Endothelial cell of hepatic sinusoid (primary cell): ENCODE measurements at regions not wholly inside any gene's neighbourhood (a gene's known extent, or its start where the extent isn't known, plus 50 kb on each side); places are given as distances from the start of the nearest gene placed in this dataset.
"Not testable (repeated sequence)": the region's sequence is repeated elsewhere in the genome, so short reads cannot be mapped to it uniquely, and the experiment has no call there.

Experiments
- in situ Hi-C: cut with HindIII; loops from 2 replicates; pipeline ENCODE4 v1.10.0; 2017; ENCODE audit warnings: low sequenced_read_pairs

DNA sequence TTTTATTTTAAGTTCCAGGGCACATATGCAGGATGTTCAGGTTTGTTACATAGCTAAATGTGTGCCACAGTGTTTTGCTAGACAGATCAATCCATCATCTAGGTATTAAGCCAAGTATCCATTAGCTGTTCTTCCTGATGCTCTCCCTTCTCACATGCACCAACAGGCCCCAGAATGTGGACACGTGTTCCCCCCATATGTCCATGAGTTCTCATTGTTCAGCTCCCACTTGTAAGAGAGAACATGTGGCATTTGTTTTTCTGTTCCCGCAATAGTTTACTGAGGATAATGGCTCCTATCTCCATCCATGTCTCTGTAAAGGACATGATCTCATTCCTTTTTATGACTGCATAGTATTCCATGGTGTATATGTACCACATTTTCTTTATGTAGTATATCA lies 374.8 kb upstream of the FAT1 start:
- in situ Hi-C loops = no loop called here

DNA sequence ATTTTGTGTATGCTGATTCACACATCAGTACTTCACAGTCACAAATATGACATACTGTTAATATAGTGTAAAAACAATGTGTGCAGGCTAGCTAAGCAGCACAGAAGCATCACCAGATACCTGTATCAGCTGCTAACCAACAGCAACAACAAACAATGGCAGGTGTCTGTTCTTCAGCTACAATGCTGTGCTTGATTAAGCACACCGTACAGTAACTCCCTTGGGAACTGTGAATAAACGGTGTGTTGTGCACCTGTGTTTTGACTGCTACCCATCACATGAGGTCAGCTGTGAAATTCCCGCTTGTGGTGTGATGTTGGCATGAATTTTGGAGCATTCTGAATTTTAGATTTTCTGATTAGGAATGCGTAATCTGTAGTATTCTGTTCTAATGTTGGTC lies 379.7 kb upstream of the FAT1 start:
- in situ Hi-C loops = loop anchor here (5.0 kb wide), 1 partner anchor 34 kb away; no protein-coding TSS in a partner anchor

DNA sequence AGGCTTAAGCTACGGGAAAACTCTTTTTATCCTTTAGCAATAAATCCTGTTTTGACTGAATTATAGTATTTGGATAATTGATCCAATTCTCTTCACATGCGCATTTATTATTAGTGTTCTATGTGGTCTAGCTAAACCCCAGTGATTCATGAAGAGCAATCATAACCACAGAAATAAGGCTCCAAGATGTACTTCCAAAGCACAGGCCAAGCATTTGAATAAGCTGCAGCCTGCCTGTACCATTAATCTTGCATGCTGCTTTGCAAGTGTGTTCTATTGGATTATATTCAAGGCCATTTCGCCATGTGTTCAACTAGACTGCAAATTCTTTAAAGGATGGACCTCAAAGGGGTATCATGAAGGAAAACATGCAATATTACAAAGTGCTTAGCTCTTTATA lies 385.2 kb upstream of the FAT1 start:
- in situ Hi-C loops = no loop called here

DNA sequence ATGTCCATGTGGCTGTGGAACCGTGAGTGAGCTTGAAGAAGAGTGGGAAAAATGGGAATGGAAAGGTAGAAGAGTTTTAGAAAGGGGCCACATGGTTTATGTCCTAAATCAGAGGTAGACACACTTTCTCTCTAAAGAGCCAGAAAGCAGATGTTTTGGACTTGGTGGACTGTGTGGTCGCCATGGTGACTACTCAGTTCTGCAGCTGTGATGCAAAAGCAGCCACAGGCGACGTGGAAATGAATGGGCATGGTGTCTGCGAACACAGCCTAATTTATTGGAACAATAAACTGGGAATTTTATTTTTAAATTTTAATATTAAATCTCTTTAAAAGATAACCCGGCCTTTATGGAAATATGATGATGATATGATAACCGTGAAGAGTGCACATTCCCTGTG lies 386.0 kb upstream of the FAT1 start:
- in situ Hi-C loops = no loop called here

DNA sequence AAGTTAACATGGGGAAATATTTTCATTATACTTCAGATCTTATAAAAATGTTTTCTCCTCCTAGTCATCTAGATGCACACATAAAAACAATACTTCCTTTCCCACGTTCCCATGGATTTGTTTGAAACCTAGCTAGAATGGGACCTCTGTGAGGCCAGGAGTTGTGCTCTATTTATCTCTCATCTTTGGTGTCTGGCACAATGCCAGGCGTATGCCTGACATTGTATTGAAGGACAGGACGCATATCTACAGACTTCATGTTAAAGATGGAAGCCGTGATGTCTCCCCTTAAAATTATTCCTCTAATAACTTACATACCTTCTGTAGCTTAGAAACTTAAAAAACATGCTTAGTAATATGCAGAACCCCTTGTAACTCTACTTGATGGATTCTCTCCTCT lies 394.5 kb upstream of the FAT1 start:
- in situ Hi-C loops = no loop called here

DNA sequence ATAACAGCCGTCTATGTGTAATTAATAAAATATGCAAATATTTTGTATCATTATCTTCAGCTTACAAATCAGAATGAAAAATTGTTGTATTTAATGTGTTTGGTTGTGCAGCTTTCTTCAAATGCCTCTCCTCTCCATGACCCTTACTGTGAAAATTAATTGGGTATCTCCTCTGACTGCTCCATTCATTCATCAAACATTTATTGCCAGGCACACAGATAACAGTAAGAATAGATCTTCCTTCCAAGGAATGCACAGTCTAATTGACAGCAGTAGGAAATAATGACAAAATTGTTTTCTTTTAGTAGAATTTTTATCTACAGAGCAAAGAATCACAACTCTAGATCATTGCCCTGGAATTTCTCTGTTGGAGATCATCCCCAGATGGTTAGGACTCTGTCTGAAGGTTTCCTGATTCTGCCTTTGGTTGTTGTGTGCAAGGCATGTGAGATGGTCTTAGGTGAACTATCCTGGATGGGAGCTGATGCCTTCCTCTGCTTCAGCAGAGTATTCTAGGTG lies 395.0 kb upstream of the FAT1 start:
- in situ Hi-C loops = no loop called here

DNA sequence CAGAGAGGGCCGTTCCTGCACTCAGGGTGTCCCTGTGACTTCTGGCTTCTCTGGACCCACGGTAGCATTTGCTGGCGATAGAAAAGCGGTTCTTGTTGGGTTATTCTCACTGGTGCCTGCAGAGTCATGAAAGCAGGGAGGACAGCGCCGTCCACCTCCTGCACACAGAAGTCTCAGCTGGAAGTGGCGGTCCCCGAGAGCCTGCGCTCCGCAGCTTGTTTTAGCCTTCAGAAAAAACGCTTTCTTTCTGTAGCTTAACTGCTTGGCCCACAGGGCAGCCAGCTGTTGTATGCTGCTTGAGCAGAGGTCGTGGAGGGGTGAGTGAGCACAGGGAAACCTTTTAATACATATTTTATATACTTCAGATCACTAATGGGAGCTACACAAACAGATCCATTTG lies 400.7 kb upstream of the FAT1 start:
- in situ Hi-C loops = no loop called here

DNA sequence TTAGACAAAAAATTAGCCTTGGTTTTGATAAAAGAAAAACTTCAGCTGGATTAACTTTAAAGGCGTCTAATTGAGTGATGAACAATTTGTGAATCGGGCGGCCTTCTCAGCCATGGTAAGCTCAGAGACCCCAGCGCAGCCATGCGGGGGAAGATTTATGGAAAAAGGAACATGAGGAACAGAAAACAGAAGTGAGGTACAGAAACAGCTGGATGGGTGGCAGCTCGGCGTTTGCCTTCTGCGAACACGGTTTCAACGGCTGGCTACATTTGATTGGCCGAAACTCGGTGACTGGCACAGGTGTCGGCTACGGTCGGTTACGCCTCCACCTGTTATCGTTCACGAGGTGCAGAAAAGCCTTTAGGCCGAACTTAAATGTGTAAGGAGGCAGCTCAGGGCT lies 401.4 kb upstream of the FAT1 start:
- in situ Hi-C loops = no loop called here

DNA sequence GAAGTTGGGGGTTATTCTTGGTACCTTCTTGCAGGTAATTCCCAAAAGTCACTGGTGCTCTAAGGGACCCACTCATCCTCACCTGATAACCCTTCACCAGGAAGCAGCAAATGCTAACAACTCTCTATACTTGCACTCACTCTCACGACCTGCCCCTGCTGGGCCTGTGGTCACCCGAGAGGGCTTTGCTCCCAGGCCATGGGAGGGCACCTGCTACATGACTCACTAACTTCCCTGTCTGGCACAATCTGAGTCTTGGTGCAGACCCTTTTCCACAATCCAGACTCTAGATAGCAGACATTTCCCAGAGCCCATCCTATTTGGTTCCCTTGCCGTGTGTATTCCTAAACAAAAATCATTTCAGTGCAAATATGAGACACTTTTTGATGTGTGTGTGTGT lies 403.8 kb upstream of the FAT1 start:
- in situ Hi-C loops = no loop called here

DNA sequence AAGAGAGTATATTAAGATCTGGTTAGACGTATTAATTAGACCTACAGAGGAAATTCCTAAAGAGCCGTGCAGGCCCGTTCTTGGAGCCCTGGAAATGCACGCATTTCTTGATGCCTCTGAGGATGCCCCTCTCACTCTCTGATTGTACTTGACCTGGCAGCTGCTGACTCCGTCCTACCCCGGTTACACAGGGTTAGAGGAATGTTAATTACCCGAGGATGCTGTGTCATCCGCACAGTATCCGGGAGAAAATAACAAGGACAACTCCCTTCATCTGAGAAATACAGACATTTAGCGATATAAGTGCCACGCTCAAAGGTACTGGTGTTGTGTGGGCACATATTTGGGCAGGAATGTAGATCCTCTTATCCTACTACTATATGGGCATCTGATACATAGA lies 404.6 kb upstream of the FAT1 start:
- in situ Hi-C loops = no loop called here

DNA sequence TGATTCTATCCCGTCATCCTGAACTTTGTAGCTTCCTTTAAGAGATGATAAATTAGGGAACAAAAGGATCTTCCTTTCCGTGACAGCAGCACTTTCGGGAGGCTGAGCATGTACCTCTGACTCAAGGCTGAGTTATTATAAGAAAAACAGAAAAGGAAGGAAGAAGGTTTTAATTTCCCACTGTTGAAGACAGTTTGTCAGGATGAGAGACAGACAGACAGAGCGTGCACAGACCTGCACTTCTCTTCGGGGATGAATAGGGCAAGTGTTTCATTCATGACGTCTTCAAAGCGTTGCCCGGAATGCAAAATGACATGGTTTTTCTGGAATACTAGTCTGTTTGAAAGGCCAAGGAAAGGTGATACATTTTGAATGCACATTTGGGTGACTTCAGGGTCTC lies 405.3 kb upstream of the FAT1 start:
- in situ Hi-C loops = no loop called here

DNA sequence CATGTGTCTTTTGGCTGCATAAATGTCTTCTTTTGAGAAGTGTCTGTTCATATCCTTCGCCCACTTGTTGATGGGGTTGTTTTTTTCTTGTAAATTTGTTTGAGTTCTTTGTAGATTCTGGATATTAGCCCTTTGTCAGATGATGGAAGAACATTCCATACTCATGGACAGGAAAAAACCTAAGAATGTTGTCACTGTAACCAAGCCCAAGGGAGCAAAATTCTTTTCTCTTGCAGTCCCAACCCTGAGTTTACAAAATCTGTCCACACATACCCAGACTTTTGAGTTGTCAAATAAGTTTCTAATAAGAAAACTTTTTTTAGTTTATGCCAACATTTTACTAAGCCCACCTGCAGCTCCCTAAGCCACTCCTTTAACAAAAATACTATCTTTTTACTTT lies 408.2 kb upstream of the FAT1 start:
- in situ Hi-C loops = not testable (repeated sequence)

DNA sequence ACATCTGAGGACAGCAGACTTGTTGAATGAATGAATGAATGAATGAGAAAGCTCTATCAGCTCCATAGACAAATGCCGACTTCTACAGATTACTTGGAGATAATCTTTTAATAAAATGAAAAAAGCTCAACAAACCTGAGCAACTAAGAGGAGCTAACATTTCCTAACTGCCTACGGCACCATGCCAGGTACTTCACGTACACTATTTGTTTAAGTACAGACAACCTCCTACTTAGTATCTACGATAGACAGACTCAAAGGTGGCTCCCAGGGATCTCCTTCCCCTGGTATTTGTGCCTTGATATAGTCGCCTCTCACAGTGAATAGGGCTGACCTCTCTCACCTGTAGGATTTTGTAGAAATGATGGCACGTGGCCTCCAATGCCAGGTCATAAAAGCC lies 412.2 kb upstream of the FAT1 start:
- in situ Hi-C loops = loop anchor here (5.0 kb wide), 1 partner anchor 34 kb away; no protein-coding TSS in a partner anchor

DNA sequence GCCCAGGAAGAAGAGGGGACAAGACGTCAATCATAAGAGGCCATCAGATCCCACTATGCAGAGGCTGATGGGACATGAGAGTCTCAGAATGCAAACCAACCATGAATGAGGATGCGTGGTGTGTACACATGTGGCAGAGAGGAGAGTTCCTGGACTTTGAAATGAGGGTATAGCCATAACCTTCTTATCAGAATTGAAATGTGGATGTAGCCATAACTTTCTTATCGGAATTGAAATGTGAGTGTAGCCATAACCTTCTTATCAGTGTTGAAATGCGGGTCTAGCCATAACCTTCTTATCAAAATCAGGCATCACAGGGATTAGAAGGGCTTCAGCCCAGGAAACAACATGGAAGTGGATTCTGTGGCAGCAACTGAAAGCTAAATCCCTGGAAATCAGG lies 415.5 kb upstream of the FAT1 start:
- in situ Hi-C loops = loop anchor here (5.0 kb wide), 1 partner anchor 37 kb away; no protein-coding TSS in a partner anchor

DNA sequence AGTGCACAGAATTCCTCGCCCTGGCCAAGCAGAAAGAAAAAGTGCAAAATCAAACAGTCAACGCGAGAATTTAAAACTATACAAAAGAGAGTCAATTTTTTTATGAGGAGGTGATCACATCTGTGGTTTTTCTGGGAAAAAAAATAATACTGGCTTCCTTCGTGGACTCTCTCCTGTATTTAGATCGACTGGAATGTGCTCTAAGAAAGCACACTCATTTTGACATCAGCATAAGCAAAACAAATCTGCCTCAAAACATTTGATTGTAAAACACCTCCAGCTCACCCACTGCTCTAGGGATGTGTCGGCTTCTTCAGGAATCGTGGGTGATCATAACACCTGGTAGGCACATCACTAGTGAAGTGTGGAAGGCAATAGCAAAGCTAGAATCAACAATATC lies 417.4 kb upstream of the FAT1 start:
- in situ Hi-C loops = no loop called here

DNA sequence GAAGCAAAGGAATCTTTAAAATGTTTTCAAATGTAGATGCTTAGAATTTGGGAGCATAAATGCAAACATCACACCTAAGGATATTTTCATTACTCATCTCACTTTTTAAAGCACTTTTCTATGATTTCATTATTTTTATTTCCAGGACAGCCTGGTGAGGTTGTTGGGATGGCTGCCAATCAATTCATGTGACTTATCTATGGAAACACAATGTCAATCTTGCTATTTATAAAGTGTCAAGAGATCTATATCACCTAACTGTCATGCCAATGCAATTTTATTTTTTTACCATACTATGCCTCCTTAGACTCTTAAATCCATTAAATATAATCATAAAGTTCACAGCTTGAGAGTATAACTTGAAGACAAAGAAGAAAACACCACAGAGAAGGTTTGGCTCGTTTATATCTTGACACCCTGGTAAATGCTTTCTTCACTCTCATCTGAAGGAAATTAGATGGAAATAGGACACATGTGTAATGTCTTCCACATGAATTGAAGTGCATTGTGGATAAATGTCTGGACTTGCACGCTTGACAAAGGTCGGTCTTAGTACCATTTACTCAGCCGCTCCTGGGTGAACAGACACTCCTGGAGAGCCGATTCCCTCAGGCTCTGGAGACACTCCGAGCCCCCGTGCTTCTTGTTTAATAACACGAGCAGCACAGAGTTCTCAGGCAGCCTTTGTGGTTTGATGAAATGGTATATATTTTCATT lies 425.7 kb upstream of the FAT1 start:
- in situ Hi-C loops = no loop called here

DNA sequence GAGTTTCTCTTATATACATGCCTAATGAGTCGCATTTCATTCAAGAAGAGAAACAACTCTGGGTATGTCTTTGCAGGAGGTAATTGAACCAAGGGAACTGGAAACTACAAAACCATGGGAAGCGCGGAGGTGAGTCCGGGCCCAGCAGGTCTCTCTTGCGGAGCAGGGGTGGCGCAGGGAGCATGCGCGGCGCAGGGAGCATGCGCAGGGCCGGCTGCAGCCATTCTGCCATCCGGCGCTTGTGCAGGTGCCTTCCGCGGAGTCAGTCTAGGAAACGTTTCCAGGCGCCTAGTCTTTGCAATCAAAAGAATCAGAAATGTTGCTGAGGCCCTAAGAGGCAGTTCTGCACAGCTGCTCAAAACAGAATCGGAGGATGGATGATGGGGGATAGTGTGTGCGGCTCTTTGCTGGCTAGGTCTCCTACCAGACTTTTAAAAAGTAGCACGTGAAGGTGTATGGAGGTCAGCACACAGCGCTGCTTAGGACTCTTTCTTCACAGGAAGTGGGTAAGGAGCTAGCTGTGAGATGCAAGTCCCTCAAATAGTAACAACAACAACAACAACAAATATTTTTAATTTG lies 433.8 kb upstream of the FAT1 start:
- in situ Hi-C loops = no loop called here

DNA sequence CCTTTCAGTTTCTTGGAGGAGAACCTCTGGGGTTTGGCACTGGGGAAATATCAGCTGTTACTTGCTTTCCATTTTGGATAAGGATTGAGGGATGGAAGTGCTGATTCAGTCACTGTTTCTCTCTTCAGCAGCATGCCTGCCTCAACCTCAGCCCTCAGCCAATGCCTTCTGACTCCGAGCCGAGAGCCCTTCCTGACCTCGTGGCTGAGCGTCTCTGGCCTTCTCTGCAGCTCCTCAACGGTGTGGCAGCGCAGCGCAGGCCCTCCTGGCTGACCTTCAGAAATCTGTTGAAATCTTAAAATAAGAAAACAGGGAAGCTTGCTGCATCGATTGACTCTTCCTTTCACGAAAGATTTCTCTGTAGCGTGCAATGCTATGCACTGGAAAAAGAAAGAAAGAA lies 434.3 kb upstream of the FAT1 start:
- in situ Hi-C loops = no loop called here

DNA sequence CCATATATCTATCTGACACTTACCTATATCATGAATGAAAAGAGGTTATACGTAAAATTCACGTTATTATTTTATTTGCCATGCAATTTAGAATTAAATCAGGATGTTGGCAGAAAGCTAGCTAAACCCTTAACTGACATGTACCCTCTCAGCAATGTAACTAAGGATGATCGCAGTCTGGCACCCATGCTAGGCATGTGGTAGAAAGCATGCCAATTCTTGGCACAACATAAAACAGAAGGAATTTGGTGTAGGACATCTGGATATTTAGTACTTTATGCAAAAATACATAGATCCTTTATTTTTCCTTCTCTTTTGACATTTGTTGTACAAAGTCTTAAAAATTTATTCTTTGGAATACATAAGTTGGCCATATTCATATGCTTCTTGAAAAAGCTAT lies 436.8 kb upstream of the FAT1 start:
- in situ Hi-C loops = no loop called here

DNA sequence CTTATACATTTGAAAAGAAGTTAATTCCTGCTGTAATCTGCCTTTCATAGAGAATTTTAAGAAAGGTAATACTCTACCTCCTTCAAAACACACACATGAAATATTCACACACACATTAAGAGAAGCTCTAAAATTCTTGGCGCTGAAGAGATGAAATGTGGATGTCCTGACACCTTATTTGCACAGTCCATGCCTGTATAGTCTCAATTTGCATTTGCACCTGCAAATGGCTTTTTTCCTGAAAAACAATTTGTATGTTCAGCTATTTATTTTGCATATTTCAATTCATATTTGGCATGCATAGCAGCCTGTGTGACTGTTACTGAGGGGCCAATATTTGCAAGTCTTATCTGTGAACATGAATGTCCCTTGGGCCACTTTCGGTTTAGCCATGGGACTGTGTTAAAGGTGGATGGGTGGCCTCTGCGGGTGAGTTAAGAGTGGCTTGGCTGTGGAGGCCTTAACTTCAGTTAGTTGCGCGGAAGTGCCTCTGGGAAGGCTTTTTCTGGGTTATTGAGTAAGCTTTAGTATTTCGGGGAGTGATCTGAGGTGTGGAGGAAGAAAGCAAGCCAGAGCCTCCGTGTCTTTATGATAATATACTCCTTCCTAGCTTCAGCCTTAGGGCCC lies 443.3 kb upstream of the FAT1 start:
- in situ Hi-C loops = no loop called here

DNA sequence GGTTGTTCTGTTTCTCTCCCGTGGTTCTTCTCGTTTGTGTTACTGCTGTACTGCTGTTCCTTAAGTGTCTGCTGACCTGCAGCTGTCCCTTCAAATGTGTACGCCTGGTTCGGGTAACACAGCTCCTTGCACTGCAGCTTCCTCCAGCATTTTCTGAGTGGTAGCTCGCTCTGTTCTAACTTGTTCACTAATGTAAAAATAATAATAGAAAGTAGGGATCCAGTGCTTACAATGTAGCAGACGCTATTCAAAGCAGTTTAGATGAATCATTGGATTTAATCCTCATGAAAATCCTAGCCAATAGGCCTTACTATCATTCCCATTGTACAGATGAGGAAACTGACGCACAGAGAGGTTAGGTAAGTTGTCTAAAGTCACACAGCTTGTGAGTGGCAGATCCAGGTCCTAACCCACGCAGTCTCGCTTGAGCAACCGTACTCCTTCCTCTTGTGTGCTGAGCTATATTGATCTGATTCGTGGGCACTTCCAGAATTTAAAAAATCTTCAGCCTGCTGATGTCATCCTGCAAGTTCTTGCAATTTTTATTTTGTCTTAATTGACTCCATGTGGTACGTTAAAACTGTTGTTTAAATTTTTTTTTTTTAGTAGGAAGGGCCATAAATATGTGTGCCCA lies 448.2 kb upstream of the FAT1 start:
- in situ Hi-C loops = no loop called here

DNA sequence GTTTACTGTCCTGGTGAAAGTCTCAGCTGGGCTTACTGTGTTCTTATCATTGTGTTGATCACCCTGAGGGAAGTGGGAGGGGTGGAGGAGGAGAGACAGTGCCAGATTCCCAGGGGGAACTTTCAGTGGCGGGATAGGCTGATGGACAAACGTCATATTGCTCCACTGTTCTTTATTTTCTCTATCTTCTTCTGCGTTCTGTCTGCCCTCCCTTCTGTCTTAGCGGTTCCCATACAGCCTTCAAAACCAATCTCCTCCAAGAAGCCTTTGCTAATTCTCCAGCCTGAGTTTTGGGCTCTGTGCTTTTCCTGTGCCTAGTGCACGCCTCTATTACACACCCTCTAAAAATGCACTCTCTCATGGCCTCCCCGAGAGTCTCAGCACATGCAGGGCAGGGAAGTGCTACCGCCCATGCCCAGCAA lies 448.7 kb upstream of the FAT1 start:
- in situ Hi-C loops = no loop called here
